Right lung (tissue), 2 donors: ENCODE measurements at regions not wholly inside any gene's neighbourhood (a gene's known extent, or its start where the extent isn't known, plus 50 kb on each side); places are given as distances from the start of the nearest gene placed in this dataset.

Experiments
- DNase-seq, 2 donors: peaks; one replicate each; pipeline ENCODE4 v3.0.0-alpha.2; 2013

DNA sequence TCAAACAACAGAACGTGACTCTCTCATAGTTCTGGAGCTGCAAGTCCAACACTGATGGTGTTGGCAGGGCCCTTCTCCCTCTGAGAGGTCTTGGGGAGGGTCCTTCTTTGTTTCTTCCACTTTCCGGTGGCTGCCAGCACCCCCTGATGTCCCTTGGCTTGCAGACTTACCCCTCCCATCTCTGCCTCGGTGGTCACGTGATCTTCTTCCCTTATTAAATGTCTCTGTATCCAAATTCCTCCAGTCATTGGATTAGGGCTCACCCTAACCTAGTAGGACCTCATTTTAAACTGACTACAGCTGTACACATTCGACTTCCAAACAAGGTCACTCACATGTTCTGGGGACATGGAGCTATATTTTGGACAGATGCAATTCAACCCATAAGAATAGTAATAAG is 780.6 kb upstream of the SALL3 start:
- DNase-seq, result no peak

DNA sequence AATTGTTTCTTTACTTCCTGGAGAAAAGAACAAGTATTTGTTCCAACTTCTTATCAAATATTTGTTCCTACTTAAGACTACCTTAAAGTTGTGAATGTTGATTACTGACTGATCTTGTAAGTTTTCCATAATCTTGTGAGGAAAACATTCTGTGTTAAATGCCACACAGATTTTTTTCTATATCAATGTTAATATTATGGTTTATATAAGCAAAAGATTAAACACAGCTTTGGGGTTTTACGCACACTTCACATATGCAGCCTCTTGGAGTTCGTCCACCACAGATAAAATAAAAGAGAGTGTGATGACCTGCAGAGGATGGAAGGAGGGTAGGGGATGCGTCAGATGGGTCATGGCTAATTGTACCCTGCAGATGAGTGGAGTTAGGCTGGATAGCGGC is 780.0 kb upstream of the SALL3 start:
- no peak for DNase-seq

DNA sequence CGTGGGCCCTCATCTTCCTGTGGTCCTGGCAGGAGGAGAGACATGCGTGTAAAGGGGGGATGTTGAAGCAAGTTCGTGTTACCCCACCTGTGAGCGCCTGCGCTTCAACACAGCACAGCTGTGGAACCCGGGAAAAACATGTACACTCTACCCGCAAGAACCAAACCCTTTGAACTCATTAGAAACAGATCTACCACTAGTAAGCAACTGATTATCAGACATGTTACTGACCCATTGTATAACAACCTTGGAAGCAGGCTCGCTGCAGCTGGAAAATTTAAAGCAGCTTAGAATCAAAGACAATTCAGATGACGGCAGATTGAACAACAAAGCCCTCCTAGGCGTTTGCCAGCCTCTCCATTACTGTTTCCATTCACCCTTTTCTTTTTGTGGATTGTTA is 771.7 kb upstream of the SALL3 start:
- DNase-seq, result no peak

DNA sequence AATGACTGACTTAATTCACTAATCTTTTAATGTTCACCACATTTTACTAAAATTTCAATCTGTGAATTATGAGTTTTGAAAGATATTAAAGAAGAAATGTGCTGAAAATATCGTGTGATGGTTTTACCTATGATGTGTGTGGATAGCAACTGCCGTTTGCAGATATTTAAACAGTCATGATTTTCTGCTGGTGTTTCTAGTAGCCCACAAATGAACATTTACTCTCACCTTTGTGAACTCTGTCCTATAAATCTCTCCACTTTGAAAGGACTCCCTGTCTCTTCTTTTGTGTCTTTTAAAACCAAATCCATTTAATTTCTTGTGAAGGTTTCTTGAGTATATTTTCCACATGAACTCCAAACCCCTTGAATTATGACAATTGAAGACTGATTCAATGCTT is 771.2 kb upstream of the SALL3 start:
- DNase-seq, result no peak

DNA sequence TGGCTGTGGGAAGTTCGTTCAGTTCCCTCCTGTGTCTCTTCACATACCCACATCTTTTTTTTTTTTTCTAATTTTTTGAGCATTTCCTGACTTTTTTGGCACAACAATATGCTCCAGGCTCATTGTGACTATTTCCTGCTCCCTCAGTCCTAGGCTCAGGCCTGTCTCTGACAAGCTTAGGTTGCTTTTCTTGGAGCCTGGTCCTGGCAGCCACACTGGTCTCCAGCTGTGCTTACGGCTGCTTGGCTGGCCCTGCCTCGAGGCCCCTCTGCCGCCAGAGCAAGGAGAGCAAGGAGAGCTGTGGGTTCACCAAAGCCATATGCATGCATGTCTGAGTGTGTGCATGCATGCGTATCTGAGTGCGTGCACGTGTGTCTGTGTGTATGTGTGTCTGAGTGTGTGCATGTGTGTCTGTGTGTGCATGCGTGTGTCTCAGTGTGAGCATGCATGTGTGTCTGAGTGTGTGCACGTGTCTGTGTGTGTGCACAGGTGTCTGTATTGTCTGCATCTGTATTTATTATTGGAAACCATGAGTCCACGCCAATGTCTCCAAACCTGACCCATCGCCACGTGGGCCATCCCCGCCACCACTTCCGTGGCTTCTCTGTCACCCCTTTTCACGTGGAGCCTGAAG is 766.1 kb upstream of the SALL3 start:
- peak; percentile 82 to 83 for DNase-seq

DNA sequence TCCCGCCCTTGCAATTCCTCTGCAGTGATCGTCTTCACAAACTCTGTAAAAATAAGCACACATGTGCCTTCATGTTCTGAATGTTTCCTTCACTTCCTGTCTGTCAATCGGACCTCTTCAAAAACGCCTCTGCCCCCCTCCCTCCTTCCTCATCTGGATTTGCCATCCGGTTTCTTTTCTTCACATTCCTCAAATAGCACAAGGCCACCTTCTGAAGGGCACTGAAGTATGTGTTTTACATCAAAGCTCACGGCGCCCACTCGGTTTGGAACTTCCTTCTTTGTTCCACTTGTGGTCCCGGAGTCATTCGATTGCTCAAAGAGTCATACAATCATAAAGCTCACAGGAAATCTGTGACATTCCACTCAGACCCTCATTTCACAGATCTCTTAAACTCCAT is 758.1 kb upstream of the SALL3 start:
- DNase-seq, result no peak

DNA sequence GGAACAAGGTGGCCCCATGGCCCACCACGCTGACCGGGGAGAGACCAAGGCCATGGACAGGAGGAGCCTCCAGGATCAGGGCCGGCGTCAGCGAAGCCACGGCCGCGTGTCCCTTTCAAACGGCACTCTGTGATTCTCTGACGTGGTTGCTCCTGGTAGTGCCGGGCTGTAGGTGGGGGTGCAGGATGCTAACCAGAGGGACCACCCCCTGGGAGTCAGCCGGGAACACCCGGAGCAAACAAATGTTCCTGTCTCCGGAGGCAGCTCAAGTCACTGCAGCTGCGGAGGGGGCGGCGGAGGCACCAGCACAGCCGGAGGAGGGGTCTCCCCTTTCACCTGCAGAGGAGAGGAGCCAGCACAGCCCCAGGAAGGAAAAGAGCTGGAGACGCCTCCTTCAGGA is 750.6 kb upstream of the SALL3 start:
- DNase-seq, result no peak

DNA sequence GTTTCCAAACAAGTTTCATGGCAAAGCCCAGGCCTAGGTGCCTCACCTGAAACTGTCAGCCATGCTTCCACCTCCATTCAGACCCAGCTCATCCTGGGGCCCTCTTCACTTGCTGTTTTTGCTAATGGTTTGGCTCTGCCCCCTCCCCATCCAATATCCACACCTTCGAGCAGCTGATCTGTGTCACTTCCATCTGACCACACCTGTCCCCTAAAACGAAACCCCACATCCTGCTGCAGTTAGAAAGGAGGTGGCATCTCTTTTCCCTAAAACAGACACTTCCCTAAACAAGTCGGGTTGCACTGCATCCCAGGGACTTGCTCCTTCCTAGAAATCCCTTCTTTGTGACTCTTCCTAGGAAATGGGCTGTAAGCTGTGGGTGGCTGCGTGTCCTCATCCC is 748.7 kb upstream of the SALL3 start:
- no peak for DNase-seq

DNA sequence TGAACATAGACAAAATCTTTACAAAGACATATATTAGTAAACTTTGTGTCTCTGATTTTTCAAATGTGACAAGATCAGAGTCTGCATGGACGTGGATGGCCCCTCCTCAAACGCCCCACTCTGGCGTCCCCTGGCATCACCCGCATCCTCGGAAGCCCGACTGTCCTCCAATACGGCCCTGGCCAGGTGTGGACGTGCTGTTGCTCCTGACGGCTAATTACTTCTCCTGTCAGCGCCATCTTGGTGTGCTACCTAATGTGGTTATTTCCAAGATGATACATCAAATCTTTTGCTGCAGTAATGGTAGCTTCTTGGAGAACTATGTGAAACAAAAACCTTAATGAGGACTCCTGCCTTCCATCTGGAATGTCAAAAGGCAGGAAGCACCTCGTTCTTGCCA is 747.4 kb upstream of the SALL3 start:
- no peak for DNase-seq

DNA sequence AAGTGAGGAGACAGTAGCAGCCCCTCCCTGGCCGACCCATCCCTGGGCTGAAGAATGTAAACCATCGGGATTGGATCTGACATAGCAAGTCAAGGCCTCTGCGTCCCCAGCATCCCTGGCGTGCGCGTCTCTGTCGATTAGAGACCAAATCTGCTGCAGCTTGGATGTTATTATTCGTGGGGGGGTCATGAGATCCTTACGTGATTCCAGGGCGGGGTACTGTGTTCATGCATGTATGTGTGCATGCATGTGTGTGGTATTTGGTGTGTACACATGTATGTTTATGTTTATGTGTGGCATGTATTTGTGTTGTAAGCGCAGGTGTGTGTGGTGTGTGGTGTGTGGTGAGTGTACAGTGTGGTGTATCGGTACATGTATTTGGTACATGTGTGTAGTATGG is 741.8 kb upstream of the SALL3 start:
- no peak for DNase-seq

DNA sequence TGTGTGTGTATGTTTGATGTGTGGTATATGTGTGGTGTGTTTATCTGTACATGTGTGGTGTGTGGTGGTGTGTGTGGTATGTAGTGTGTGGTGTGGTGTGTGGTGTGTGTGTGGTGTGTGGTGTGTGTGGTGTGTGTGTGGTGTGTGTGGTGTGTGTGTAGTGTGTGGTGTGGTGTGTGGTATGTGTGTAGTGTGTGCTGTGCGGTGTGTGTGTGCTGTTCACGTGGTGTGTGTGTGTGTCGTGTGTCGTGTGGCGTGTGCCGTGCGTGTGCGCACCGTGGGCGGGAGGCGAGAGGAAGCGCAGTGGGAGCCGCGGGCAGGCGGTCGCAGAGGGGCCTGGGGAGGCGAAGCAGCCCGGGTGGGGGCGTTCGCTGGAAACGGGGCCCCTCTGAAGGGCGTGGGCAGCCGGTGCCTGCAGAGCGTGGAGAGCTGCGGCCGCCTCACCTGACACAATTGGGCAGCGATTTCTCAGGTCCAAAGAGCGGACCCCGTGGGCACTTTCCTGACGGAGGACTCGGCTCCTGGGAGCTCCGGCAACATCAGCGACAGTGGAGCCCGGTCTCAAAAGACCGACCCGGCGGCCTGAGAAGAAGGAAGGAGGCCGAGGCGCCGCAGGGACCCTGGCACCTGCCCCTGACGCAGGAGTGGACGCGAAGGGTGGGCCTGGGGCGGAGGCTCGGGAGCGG is 741.1 kb upstream of the SALL3 start:
- DNase-seq, result no peak

DNA sequence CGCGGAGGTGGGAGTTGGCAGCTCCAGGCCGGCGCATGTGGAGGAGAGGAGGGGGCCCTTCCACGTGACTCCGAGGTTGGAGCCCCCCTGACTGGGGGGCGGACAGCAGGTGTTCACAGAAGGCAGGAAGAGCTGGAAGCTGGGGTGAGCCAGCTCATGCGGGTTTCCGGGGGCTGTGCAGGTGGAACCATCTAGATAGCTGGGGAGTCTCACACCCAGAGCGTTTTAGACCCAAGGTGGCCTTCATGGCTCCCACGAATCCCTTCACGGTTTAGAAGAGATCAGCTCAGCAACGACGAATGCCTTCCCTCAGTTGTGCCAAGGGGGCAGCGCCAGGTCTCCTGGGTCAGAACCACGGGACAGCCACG is 740.5 kb upstream of the SALL3 start:
- no peak for DNase-seq

DNA sequence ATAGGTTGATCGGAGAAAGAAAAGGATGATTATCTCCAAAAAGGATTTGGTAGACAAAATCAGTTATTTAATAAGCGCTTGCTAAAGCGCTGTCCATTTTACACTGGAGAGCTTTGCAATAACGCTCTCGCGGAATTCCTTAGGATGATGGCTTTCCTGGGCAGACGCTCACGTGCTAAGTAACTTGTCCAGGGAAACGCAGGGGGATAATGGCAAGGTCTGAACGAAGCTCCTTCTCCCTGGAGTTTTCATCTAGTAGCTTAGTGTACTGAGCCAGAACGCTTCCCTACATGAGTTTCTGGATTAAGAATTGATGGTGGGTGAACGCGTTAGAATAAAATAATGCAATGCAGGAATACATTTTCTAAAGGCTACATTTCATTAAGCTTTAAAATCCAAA is 739.5 kb upstream of the SALL3 start:
- DNase-seq, result no peak

DNA sequence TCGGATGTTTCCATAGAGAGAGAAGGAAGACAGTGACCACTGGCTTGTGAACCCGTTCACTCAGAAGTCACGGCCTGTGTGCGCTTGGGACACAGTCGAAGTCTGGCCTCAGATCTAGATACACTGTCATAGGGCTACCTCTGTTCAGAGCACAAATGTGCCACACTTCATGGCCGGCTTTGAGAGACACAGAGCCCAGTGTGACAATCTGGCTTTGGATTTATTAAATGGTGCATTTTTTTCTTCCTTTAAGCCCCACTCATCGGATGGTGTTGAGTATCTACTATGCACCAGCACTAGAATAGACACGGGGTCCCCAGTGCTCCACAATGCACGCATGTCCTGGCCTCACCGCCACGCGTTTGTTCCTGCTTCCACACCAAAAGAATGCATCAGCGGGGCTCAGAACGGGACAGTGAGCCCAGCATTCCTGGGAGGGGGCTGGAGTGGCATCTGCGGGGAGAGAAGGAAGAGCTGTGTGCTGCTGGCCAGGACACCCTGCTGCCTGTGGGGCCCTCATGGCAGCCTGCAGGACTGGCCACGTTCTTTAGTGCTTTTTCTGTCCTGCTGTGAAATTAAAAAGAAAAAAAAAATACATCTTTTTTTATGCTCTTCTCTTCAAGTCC is 738.9 kb upstream of the SALL3 start:
- no peak for DNase-seq

DNA sequence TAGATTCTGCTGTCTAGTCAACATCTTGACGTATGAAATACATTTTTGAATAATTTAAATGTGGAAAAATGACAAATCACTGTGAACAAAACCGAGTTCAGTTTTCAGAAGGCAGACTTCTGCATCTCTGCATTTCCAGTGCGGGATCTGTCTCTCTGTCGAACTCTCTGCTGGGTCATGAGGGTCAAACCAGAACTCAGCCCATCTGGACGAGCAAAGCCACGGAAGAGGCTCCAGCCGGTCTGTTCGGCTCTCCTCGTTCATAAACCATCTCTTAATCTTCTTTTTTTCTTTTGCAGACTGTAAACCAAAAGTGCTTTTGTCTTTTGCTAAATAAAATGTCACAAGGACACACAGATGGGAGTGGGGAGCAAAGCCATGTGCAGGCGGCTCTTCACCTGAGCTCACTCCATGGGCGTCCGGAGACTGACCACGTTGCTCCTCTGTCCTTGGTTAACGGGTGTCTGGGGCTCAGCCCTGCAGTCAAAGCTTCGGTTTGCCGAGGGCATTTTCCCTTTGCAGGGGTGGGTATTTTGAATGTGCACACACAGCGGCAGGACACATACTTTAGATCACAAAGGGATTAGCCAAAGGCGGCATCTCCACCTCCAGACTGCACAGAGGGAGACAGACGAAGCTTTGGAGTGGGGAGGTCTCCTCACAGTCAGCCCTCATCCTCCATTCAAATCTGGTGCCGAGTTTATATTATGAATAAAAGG is 737.9 kb upstream of the SALL3 start:
- DNase-seq, result peak in 1 of 2 donors; percentile 27

DNA sequence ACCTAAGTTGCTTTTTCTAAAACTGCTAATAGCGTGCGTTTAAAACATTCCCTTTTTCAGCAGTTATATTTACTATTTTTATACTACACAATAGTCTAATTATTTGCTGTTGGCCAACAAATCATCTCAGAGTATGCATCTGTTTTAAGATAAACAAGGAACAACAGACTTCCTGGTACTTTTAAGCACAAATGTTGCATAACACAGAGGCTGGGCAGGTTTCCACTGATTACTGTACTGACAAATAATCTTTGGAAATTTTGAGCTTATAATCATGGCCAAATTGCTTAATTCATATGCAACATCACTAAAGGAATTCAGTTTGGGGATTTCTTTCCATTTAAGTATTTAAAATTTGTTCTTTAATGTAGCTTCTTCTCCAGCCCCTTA is 737.4 kb upstream of the SALL3 start:
- DNase-seq, result peak; percentile 83 to 85

DNA sequence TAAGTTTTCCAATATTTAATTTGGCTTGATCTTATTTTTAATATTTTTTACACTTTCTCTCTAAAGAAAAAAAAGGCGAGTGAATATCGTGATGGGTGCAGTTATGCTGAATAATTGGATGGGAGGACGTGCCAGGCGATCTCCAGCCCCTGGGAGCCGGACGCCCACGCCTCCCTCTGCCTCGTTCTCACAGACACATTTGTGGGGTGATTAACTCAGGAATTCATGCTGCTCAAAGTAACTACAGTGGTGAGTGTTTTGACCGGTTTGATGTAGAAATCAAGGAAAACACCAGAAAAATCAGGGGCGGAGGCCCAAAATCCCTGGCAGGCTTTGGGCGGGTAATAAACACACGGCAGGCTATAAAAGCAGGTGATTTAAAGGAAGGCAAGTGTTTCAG is 736.8 kb upstream of the SALL3 start:
- no peak for DNase-seq

DNA sequence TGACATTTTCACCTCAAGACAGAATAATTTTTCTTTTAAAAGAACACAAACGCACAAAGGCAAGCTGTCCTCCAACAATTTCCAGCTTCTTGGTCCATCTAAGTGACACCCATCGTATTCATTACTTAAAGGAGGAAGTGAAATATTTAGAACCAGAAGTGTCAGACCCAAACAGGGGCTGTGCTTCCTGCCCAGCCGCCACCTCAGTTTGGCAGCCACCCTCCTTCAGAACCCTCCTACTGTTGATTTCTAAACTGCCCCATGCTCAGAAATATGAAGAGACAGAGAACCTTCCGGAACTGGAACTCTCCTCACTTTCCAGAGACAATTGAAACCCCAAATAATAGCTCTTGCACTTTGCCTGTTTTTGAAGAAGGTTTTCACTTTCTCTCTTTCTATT is 734.8 kb upstream of the SALL3 start:
- no peak for DNase-seq

DNA sequence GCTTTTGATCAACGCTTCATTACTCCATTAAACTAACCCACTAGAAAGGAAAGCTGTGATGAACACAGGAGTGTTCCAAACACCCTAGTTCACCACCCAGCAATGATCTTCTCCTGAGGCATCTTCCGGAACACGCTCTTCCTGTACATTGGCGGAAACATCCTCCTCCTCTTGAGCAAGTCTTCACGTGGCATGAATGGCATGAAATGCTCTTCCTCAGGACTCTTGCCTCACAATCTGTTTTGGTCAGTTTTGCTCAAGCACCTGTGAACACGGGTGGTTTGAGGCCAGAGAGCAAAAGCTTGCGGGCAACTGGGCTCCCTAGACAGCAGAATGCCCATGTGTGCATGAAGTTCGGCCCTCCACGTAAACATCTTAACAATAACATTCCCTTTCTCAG is 734.2 kb upstream of the SALL3 start:
- DNase-seq, result no peak

DNA sequence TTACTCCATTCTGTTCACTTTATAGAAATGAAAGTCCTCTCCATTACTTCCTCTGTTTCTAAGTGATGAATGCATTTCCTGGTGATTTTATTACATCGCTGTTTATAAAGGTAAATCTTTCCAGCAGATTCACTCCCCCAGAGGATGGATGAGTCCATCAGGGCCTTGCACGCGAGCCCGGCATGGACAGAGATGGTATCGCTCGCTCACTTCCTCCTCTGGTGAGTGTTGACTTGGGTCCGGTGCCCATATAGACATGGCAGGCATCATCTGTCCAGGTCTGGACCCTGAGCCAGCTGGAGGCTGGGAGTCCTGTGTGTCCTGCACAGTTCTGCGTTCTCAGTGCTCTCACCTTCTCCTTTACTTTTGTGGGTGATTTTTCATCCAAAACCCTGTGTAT is 733.6 kb upstream of the SALL3 start:
- DNase-seq, result no peak

DNA sequence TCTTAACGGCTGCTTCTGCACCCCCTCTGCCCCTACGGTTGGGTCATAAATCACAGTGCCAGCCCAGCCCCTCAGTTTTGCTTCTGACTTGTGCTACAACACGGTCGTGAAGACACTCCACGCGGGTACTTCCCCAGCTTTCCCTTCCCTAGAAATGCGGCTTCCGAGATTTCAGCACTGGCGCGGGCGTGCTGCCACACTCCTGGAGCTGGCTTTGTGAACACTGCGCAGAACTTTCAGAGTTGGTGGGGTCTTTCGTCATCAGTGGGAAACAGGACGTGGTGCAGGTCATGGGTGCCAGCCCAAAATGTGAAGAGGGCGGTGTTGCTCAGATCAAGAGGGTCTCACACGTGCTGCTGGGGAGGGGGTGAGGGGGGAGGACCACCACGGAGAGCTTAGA is 733.0 kb upstream of the SALL3 start:
- no peak for DNase-seq

DNA sequence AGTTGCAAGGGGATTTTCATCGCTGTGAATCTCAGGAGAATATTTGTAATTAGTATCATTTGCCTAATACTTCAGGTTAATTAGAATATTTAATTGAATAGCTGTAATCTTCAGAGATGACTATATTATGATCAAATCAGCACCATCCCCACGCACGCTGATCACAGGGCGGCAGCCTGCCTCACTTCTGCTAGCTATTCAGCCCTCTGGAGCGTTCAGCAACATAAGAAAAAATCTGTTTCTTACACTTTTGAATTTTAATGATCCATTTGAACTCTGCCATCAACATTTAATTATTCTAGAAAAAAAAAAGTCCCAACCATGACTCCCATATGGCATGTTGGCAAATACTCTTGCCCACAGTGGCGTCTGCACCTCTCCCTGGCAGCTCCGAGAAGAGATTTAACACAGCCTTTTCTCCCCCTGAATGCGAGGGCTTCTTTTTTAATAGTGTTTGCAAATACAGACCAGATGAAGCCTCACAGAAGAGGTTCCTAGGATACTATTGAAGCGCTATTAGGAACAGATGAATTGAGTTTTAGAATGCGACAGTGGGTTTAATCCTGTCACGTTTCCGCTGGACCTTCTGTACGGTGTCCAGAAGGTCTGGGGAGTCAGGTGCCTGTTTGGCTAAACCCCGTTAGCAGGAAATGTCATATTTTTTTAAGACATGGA is 731.9 kb upstream of the SALL3 start:
- no peak for DNase-seq

DNA sequence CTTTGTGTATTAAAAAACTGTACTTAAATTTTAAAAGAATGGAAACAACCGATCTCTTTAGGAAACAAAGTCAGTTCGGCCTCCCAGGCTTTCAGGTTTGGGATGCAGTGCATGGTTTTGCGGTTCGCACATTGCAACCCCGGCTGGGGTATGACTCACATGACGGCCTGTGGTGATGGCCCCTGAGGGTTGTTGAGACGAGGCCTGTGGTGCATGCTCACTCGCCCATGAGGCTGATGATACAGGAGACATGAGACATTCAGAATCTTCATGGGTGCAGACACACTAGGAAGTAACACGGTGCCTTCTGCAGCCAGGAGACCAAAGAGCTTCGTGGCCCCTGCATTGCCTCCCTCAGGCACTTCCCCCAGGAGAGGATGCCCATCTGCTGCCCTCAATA is 724.6 kb upstream of the SALL3 start:
- DNase-seq, result no peak
